ENCODE measurements at regions not wholly inside any gene's neighbourhood (a gene's known extent, or its start where the extent isn't known, plus 50 kb on each side); places are given as distances from the start of the nearest gene placed in this dataset.
"Not testable (repeated sequence)": the region's sequence is repeated elsewhere in the genome, so short reads cannot be mapped to it uniquely, and the experiment has no call there.

- no peak for DNase-seq
Observed at GRCh38 chr2:21812766-21813165, 689.0 kb downstream of the TDRD15 start.

GRCh38 chr2:21814588-21815149 is 690.9 kb downstream of the TDRD15 start:
- no peak for DNase-seq

- DNase-seq, result no peak
Observed at GRCh38 chr2:21818212-21818795, 694.5 kb downstream of the TDRD15 start.

GRCh38 chr2:21819454-21819853 is 695.7 kb downstream of the TDRD15 start:
- no peak for DNase-seq

GRCh38 chr2:21820271-21820670 is 696.5 kb downstream of the TDRD15 start:
- DNase-seq, result no peak

- DNase-seq, result no peak
Observed at GRCh38 chr2:21821672-21822227, 698.0 kb downstream of the TDRD15 start.

- no peak for DNase-seq
Observed at GRCh38 chr2:21822505-21822904, 698.7 kb downstream of the TDRD15 start.

- no peak for DNase-seq
Observed at GRCh38 chr2:21833767-21834166, 710.0 kb downstream of the TDRD15 start.

- DNase-seq, result no peak
Observed at GRCh38 chr2:21836261-21836660, 712.5 kb downstream of the TDRD15 start.

GRCh38 chr2:21836719-21837118 is 713.0 kb downstream of the TDRD15 start:
- no peak for DNase-seq

GRCh38 chr2:21837168-21837960 is 713.6 kb downstream of the TDRD15 start:
- DNase-seq, result no peak

- DNase-seq, result no peak
Observed at GRCh38 chr2:21841341-21841740, 717.6 kb downstream of the TDRD15 start.

- DNase-seq, result not testable (repeated sequence)
Observed at GRCh38 chr2:21850367-21850766, 726.6 kb downstream of the TDRD15 start.

GRCh38 chr2:21854938-21855337 is 731.2 kb downstream of the TDRD15 start:
- no peak for DNase-seq

- DNase-seq, result no peak
Observed at GRCh38 chr2:21856708-21857107, 732.9 kb downstream of the TDRD15 start.

- DNase-seq, result no peak
Observed at GRCh38 chr2:21860907-21861306, 737.1 kb downstream of the TDRD15 start.

GRCh38 chr2:21866316-21866715 is 742.5 kb downstream of the TDRD15 start:
- no peak for DNase-seq

- no peak for DNase-seq
Observed at GRCh38 chr2:21887881-21888280, 764.1 kb downstream of the TDRD15 start.

- no peak for DNase-seq
Observed at GRCh38 chr2:21890041-21890440, 766.3 kb downstream of the TDRD15 start.

GRCh38 chr2:21890716-21891115 is 766.9 kb downstream of the TDRD15 start:
- DNase-seq, result no peak

GRCh38 chr2:21891191-21891590 is 767.4 kb downstream of the TDRD15 start:
- no peak for DNase-seq

- DNase-seq, result no peak
Observed at GRCh38 chr2:21892140-21892539, 768.4 kb downstream of the TDRD15 start.

GRCh38 chr2:21895200-21895599 is 771.4 kb downstream of the TDRD15 start:
- DNase-seq, result no peak
